Endothelial cell of umbilical vein (primary cell): ENCODE measurements at regions not wholly inside any gene's neighbourhood (a gene's known extent, or its start where the extent isn't known, plus 50 kb on each side); places are given as distances from the start of the nearest gene placed in this dataset.

ENCODE experiments used
- GATA2 ChIP-seq: IDR thresholded peaks from 2 replicates; pipeline ENCODE4 v1.7.0; 2011; ENCODE audit warnings: low read depth, mild to moderate bottlenecking, moderate library complexity, mixed read lengths, low read length; ENCODE audit not compliant: insufficient read length, insufficient read depth
- POLR2A ChIP-seq: IDR thresholded peaks from 2 replicates; pipeline ENCODE4 v1.6.1; 2012; ENCODE audit warnings: low read depth, mild to moderate bottlenecking, control low read depth, low read length
- TF ChIP-seq, protein P1 (sequence below), 2 donors: IDR thresholded peaks; 1 replicate in 1 of 2; 2 replicates in 1 of 2; pipeline ENCODE4 v1.5.1; 2011; ENCODE audit warnings: low read length in 2 of 2, mild to moderate bottlenecking in 2 of 2, moderate library complexity in 2 of 2, control low read depth in 1 of 2, inconsistent platforms in 1 of 2, low read depth in 1 of 2; ENCODE audit not compliant: insufficient read depth in 1 of 2; ENCODE audit errors: extremely low read depth in 1 of 2

DNA sequence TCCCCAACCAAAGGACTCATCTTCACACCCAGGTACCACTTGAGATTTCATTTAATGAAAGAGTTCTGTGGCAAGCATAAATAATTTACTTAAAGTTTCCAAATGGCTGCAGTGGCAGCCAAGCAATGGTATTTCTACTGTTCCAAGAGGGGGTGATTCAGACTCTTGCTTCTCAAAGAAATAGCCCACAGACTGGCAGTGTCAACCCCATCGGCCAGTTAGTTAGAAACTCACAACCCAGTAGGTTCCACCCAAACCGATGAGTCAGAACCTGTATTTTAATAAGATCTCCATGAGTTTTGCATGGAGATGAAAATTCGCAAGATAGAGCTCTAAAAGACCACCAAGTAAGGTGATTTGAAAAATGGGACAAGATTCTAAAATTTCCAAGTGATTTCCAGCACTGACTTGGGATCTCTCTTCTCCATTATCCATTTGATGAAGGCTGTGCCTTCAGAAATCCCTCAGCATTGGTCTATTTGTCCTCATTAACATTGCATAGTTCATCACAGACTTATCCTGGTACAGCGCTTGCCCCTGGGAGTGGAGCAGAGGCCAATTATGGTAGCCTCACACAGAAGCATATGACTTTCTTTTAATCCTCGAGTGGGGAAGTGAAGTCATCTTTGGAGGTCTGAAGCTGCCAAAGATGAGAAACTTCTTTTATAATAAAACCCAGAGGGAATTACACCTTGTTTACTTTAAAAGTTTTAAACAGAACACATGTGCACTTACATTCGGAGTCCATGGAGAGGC, 361.4 kb upstream of the ID2 start:
- TF ChIP-seq, protein P1, sequence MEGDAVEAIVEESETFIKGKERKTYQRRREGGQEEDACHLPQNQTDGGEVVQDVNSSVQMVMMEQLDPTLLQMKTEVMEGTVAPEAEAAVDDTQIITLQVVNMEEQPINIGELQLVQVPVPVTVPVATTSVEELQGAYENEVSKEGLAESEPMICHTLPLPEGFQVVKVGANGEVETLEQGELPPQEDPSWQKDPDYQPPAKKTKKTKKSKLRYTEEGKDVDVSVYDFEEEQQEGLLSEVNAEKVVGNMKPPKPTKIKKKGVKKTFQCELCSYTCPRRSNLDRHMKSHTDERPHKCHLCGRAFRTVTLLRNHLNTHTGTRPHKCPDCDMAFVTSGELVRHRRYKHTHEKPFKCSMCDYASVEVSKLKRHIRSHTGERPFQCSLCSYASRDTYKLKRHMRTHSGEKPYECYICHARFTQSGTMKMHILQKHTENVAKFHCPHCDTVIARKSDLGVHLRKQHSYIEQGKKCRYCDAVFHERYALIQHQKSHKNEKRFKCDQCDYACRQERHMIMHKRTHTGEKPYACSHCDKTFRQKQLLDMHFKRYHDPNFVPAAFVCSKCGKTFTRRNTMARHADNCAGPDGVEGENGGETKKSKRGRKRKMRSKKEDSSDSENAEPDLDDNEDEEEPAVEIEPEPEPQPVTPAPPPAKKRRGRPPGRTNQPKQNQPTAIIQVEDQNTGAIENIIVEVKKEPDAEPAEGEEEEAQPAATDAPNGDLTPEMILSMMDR (IDR thresholded peaks at IDR 0.05; ENCODE audit: extremely low read depth in 1 of 2, insufficient read depth in 1 of 2, low read depth in 1 of 2, low read length in 2 of 2): no peak
- TF ChIP-seq POLR2A (no peak), GATA2 (no peak)
